IMR-90 (cell line): ENCODE measurements at regions not wholly inside any gene's neighbourhood (a gene's known extent, or its start where the extent isn't known, plus 50 kb on each side); places are given as distances from the start of the nearest gene placed in this dataset.

Experiments used
- ATAC-seq: fragments of 200-7000 bp; cut with Tn5 transposase; 2 replicates; pipeline ENCODE4 v1.9.1; 2020; ENCODE audit warnings: low read depth, mild to moderate bottlenecking, moderate library complexity
- BruUV-seq: library from RNA; stranded (reverse); fragments of 400-500 nt; replicated peaks from 2 replicates; lab custom pipeline; 2021; lab: Mats Ljungman, UMichigan
- CTCF ChIA-PET: fragments of 300-600 bp; formaldehyde crosslinking; extraction: SDS; loops from one replicate; lab custom pipeline; 2021; ENCODE audit warnings: antibody characterized with exemption; lab: Yijun Ruan, JAX
- POLR2A ChIA-PET: fragments of 300-600 bp; sonication (Branson Sonifier 250); formaldehyde crosslinking; loops from one replicate; lab custom pipeline; 2022; ENCODE audit warnings: antibody characterized with exemption; ENCODE audit not compliant: unreplicated experiment; lab: Charles Lee
- DNase-seq: peaks from one replicate; pipeline ENCODE4 v3.0.0; 2013
- H2AFZ ChIP-seq: replicated peaks from 2 replicates; pipeline ENCODE3; 2013; ENCODE audit warnings: low read length, mild to moderate bottlenecking; ENCODE audit not compliant: poor library complexity
- H2AK5ac ChIP-seq: 2 replicates; pipeline ENCODE4 v1.6.1; 2013; ENCODE audit warnings: low read depth, low read length, inconsistent platforms
- H2AK9ac ChIP-seq: replicated peaks from 2 replicates; pipeline ENCODE3; 2013; ENCODE audit warnings: mild to moderate bottlenecking, low read depth, low read length, moderate library complexity; ENCODE audit not compliant: poor library complexity
- H2BK120ac ChIP-seq: 2 replicates; pipeline ENCODE4 v1.6.1; 2013; ENCODE audit warnings: low read depth, low read length, inconsistent platforms
- H2BK15ac ChIP-seq: 3 replicates; pipeline ENCODE4 v1.6.1; 2013; ENCODE audit warnings: low read depth, low read length, inconsistent platforms
- H2BK20ac ChIP-seq: 2 replicates; pipeline ENCODE4 v1.6.1; 2013; ENCODE audit warnings: low read depth, mild to moderate bottlenecking, inconsistent platforms, low read length, moderate library complexity
- H2BK5ac ChIP-seq: 2 replicates; pipeline ENCODE4 v1.6.1; 2013; ENCODE audit warnings: mild to moderate bottlenecking, low read depth, low read length, inconsistent platforms; ENCODE audit not compliant: poor library complexity, severe bottlenecking
- H3K14ac ChIP-seq: replicated peaks from 2 replicates; pipeline ENCODE4 v1.6.1; 2013; ENCODE audit warnings: low read depth, low read length, inconsistent platforms
- H3K18ac ChIP-seq: 2 replicates; pipeline ENCODE4 v1.6.1; 2013; ENCODE audit warnings: low read depth, low read length, control low read depth
- H3K23ac ChIP-seq: 2 replicates; pipeline ENCODE4 v1.6.1; 2013; ENCODE audit warnings: low read depth, low read length, inconsistent platforms
- H3K27ac ChIP-seq: 2 replicates; pipeline ENCODE4 v1.5.1; 2013; ENCODE audit warnings: mild to moderate bottlenecking, control low read depth, low read length; ENCODE audit not compliant: insufficient read depth
- H3K27me3 ChIP-seq: 2 replicates; pipeline ENCODE4 v1.6.1; 2013; ENCODE audit warnings: low read length; ENCODE audit not compliant: control insufficient read depth, insufficient read depth
- H3K36me3 ChIP-seq: 2 replicates; pipeline ENCODE4 v1.6.1; 2013; ENCODE audit warnings: low read length, mixed read lengths; ENCODE audit not compliant: control insufficient read depth, insufficient read depth
- H3K4ac ChIP-seq: 2 replicates; pipeline ENCODE4 v1.6.1; 2013; ENCODE audit warnings: low read depth, low read length, inconsistent platforms
- H3K4me1 ChIP-seq: 2 replicates; pipeline ENCODE4 v1.6.1; 2013; ENCODE audit warnings: low read length, mixed read lengths; ENCODE audit not compliant: control insufficient read depth, insufficient read depth
- H3K4me2 ChIP-seq: 2 replicates; pipeline ENCODE4 v1.6.1; 2013; ENCODE audit warnings: low read depth, mild to moderate bottlenecking, control low read depth, low read length, moderate library complexity
- H3K4me3 ChIP-seq: 2 replicates; pipeline ENCODE4 v1.5.1; 2013; ENCODE audit warnings: low read depth, mild to moderate bottlenecking, control low read depth, low read length, moderate library complexity; ENCODE audit not compliant: insufficient read depth
- H3K56ac ChIP-seq: 2 replicates; pipeline ENCODE4 v1.6.1; 2013; ENCODE audit warnings: low read length, inconsistent platforms; ENCODE audit not compliant: insufficient read depth; ENCODE audit errors: extremely low read depth
- H3K79me1 ChIP-seq, 2 experiments: 2 replicates each; pipeline ENCODE4 v1.6.1; 2013; ENCODE audit warnings: low read length in 2 of 2, inconsistent platforms in 1 of 2, low read depth in 1 of 2
- H3K9ac ChIP-seq: 2 replicates; pipeline ENCODE4 v1.6.1; 2013; ENCODE audit warnings: low read depth, low read length, control low read depth
- H3K9me1 ChIP-seq: 2 replicates; pipeline ENCODE4 v1.6.1; 2013; ENCODE audit warnings: low read length, inconsistent platforms; ENCODE audit not compliant: insufficient read depth
- H3K9me3 ChIP-seq: 2 replicates; pipeline ENCODE4 v1.6.1; 2013; ENCODE audit warnings: low read length; ENCODE audit not compliant: control insufficient read depth, insufficient read depth
- H4K20me1 ChIP-seq: 2 replicates; pipeline ENCODE4 v1.6.1; 2013; ENCODE audit warnings: low read length, inconsistent platforms; ENCODE audit not compliant: insufficient read depth
- H4K5ac ChIP-seq: 2 replicates; pipeline ENCODE4 v1.6.1; 2013; ENCODE audit warnings: mild to moderate bottlenecking, low read depth, low read length, control low read depth
- H4K8ac ChIP-seq, 2 experiments: 2 replicates each; pipeline ENCODE4 v1.6.1; 2013; ENCODE audit warnings: low read depth in 2 of 2, low read length in 2 of 2, control low read depth in 1 of 2, inconsistent platforms in 1 of 2
- H4K91ac ChIP-seq: 2 replicates; pipeline ENCODE4 v1.6.1; 2013; ENCODE audit warnings: low read depth, low read length, inconsistent platforms; ENCODE audit not compliant: insufficient read depth
- CHD1 ChIP-seq: IDR thresholded peaks from 2 replicates; pipeline ENCODE4 v1.6.1; 2012; ENCODE audit warnings: low read depth, low read length, improper control_type of control experiment
- CTCF ChIP-seq: conservative IDR thresholded peaks from 2 replicates; pipeline ENCODE4 v1.5.1; 2012; ENCODE audit warnings: mild to moderate bottlenecking, low read depth, low read length, improper control_type of control experiment
- FOS ChIP-seq: fragments of 150-350 bp; IDR thresholded peaks from 2 replicates; pipeline ENCODE4 v1.6.1; 2016; ENCODE audit warnings: low read depth, low read length
- WGBS, 2 experiments: methylation state at CpG; one replicate each; pipeline versions ENCODE4 v1.1.5 to v1.1.7; 2013; ENCODE audit warnings: missing lambda C conversion rate in 2 of 2; ENCODE audit not compliant: insufficient read length in 1 of 2; ENCODE audit errors: extremely low coverage in 2 of 2; 5-methylcytosine and 5-hydroxymethylcytosine counted together
- dilution Hi-C: fragments of 300-500 bp; cut with HindIII; formaldehyde crosslinking; loops from one replicate; pipeline ENCODE4 v1.14.3; 2018; ENCODE audit warnings: low sequenced_read_pairs; ENCODE audit not compliant: unreplicated experiment
- in situ Hi-C: fragments of 300-500 bp; cut with MboI; formaldehyde crosslinking; loops from 3 replicates; pipeline ENCODE4 v1.14.3; 2019; ENCODE audit warnings: low sequenced_read_pairs, inconsistent platforms, mixed read lengths
- intact Hi-C: fragments of 100-400 bp; cut with micrococcal nuclease; formaldehyde crosslinking; loops from 2 replicates; pipeline ENCODE4 v1.10.0; 2022

GRCh38 chr11:109317726-109318125, 104.3 kb upstream of the C11orf87 start:
- Histone ChIP-seq H4K5ac (no peak overlapping the region), H2AK5ac (no peak overlapping the region), H3K4ac (no peak overlapping the region), H3K9me1 (no peaks in the 10 kb centered on the region), H2AK9ac (no peak overlapping the region), H4K20me1 (no peaks in the 10 kb centered on the region), H2AFZ (no peak overlapping the region), H2BK15ac (no peak overlapping the region), H3K27ac (no peak overlapping the region), H3K4me2 (no peak overlapping the region), H3K27me3 (no peaks in the 10 kb centered on the region), H2BK5ac (no peak overlapping the region), H3K9ac (no peak overlapping the region), H3K14ac (no peak overlapping the region), H3K56ac (no peak overlapping the region), H2BK20ac (no peak overlapping the region), H3K23ac (no peak overlapping the region), H3K18ac (no peak overlapping the region), H3K9me3 (0 out of 2 replicates have a peak, but pooled peaks cover 3% of the 10 kb centered on the region), H3K4me1 (no peaks in the 10 kb centered on the region), H3K4me3 (no peak overlapping the region), H2BK120ac (no peak overlapping the region), H3K36me3 (no peaks in the 10 kb centered on the region), H4K8ac (no peak overlapping the region), H3K79me1 (no peaks in the 10 kb centered on the region), H4K91ac (no peak overlapping the region)
- no TSS peak for BruUV-seq
- DNase-seq: no peak
- in situ Hi-C loops: no loop called here
- ChIA-PET POLR2A (no interaction called here), CTCF (no interaction called here)
- no peak for ATAC-seq
- 83% methylated on average over 1 of the region's 1 CpG; no CpG with 5 or more reads in 1 of the 2 experiments for WGBS, 2 experiments
- dilution Hi-C loops: no loop called here
- TF ChIP-seq CTCF (no peak), FOS (no peak), CHD1 (no peak)
- intact Hi-C loops: no loop called here
